CD4-positive, alpha-beta T cell treated with Interleukin-12 subunit alpha and Interleukin-12 subunit beta, for 1 hour (primary cell): ENCODE measurements at regions not wholly inside any gene's neighbourhood (a gene's known extent, or its start where the extent isn't known, plus 50 kb on each side); places are given as distances from the start of the nearest gene placed in this dataset.
A peak's percentile ranks its signal among the peaks of the same experiment; 100 is the strongest.
"Not testable (repeated sequence)": the region's sequence is repeated elsewhere in the genome, so short reads cannot be mapped to it uniquely, and the experiment has no call there.

Experiments
- DNase-seq: peaks from one replicate; pipeline ENCODE4 v3.0.0-alpha.2; 2020

- DNase-seq: no peak
Measured at GRCh38 chr16:6708576-6709215, 623.9 kb upstream of the RBFOX1 start.

- DNase-seq: no peak
Measured at GRCh38 chr16:6704306-6704930, 628.2 kb upstream of the RBFOX1 start.

GRCh38 chr16:6701096-6701495, 631.5 kb upstream of the RBFOX1 start:
- DNase-seq: no peak

- no peak for DNase-seq
Measured at GRCh38 chr16:6698548-6698947, 634.1 kb upstream of the RBFOX1 start.

- no peak for DNase-seq
Measured at GRCh38 chr16:6695666-6696065, 637.0 kb upstream of the RBFOX1 start.

- DNase-seq: no peak
Measured at GRCh38 chr16:6694636-6695035, 638.0 kb upstream of the RBFOX1 start.

GRCh38 chr16:6693418-6693817, 639.2 kb upstream of the RBFOX1 start:
- not testable (repeated sequence) for DNase-seq

- no peak for DNase-seq
Measured at GRCh38 chr16:6692874-6693273, 639.8 kb upstream of the RBFOX1 start.

- DNase-seq: no peak
Measured at GRCh38 chr16:6690741-6691140, 641.9 kb upstream of the RBFOX1 start.

- DNase-seq: no peak
Measured at GRCh38 chr16:6689643-6690042, 643.0 kb upstream of the RBFOX1 start.

GRCh38 chr16:6687593-6687992, 645.1 kb upstream of the RBFOX1 start:
- DNase-seq: no peak

GRCh38 chr16:6684076-6684673, 648.5 kb upstream of the RBFOX1 start:
- DNase-seq: peak; percentile 4

- no peak for DNase-seq
Measured at GRCh38 chr16:6682142-6682811, 650.4 kb upstream of the RBFOX1 start.

- no peak for DNase-seq
Measured at GRCh38 chr16:6678586-6678985, 654.1 kb upstream of the RBFOX1 start.

- no peak for DNase-seq
Measured at GRCh38 chr16:6674071-6674470, 658.6 kb upstream of the RBFOX1 start.

GRCh38 chr16:6672507-6672906, 660.1 kb upstream of the RBFOX1 start:
- DNase-seq: no peak

- DNase-seq: no peak
Measured at GRCh38 chr16:6667393-6667792, 665.3 kb upstream of the RBFOX1 start.

GRCh38 chr16:6665126-6665525, 667.5 kb upstream of the RBFOX1 start:
- DNase-seq: no peak

GRCh38 chr16:6663668-6664067, 669.0 kb upstream of the RBFOX1 start:
- DNase-seq: no peak

GRCh38 chr16:6656760-6657159, 675.9 kb upstream of the RBFOX1 start:
- no peak for DNase-seq

- no peak for DNase-seq
Measured at GRCh38 chr16:6646891-6647290, 685.8 kb upstream of the RBFOX1 start.

- no peak for DNase-seq
Measured at GRCh38 chr16:6645768-6646568, 686.7 kb upstream of the RBFOX1 start.

- DNase-seq: no peak
Measured at GRCh38 chr16:6644916-6645315, 687.7 kb upstream of the RBFOX1 start.
